ENCODE measurements at regions not wholly inside any gene's neighbourhood (a gene's known extent, or its start where the extent isn't known, plus 50 kb on each side); places are given as distances from the start of the nearest gene placed in this dataset.

DNA sequence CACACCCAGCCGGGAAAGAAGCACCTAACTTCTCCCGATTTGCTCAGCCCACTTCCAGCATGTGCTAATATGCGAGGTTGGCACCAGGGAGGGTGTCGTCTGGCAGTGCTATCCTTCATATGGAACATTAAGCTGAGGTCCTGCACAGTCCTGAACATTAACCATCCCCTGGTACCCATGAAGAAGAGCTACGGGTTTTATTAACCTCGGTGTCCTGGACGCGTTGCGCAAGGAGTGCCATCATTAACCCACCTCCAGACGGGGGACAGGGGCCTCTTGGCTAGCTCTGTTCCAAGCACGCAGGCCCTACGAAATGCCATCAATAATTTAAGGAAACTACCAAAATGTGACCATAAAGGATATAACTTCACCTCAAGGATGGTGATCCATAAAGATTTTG, 193.5 kb downstream of the MAF start:
- no peak for TF ChIP-seq ZNF557 (CRISPR knock-in tag; IDR thresholded peaks at IDR 0.05)
- no peak for TF ChIP-seq KDM3A (CRISPR knock-in tag; IDR thresholded peaks at IDR 0.05; ENCODE audit: low read depth)
- TF ChIP-seq ZNF558 (CRISPR knock-in tag; IDR thresholded peaks at IDR 0.05; ENCODE audit: borderline replicate concordance): no peak
- TF ChIP-seq, protein P1, sequence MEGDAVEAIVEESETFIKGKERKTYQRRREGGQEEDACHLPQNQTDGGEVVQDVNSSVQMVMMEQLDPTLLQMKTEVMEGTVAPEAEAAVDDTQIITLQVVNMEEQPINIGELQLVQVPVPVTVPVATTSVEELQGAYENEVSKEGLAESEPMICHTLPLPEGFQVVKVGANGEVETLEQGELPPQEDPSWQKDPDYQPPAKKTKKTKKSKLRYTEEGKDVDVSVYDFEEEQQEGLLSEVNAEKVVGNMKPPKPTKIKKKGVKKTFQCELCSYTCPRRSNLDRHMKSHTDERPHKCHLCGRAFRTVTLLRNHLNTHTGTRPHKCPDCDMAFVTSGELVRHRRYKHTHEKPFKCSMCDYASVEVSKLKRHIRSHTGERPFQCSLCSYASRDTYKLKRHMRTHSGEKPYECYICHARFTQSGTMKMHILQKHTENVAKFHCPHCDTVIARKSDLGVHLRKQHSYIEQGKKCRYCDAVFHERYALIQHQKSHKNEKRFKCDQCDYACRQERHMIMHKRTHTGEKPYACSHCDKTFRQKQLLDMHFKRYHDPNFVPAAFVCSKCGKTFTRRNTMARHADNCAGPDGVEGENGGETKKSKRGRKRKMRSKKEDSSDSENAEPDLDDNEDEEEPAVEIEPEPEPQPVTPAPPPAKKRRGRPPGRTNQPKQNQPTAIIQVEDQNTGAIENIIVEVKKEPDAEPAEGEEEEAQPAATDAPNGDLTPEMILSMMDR (CRISPR knock-in tag; IDR thresholded peaks at IDR 0.05): no peak
